Mesothelial cell of epicardium (in vitro differentiated cells): ENCODE measurements at regions not wholly inside any gene's neighbourhood (a gene's known extent, or its start where the extent isn't known, plus 50 kb on each side); places are given as distances from the start of the nearest gene placed in this dataset.

ENCODE experiments used
- DNase-seq, 2 experiments: peaks; one replicate each; pipeline ENCODE4 v3.0.0; 2021; ENCODE audit warnings: low spot score in 2 of 2; ENCODE audit not compliant: unreplicated experiment in 2 of 2
- H3K27ac Mint-ChIP-seq: 2 replicates; pipeline ENCODE4 v1.8.0; 2021; ENCODE audit warnings: mixed read lengths
- H3K27me3 Mint-ChIP-seq: 2 replicates; pipeline ENCODE4 v1.8.0; 2021; ENCODE audit warnings: low read depth, mixed read lengths
- H3K36me3 Mint-ChIP-seq: 2 replicates; pipeline ENCODE4 v1.8.0; 2021; ENCODE audit warnings: mixed read lengths
- H3K4me1 Mint-ChIP-seq: 2 replicates; pipeline ENCODE4 v1.8.0; 2021; ENCODE audit warnings: mixed read lengths
- H3K4me3 Mint-ChIP-seq: 2 replicates; pipeline ENCODE4 v1.8.0; 2021; ENCODE audit warnings: mild to moderate bottlenecking, moderate library complexity, mixed read lengths
- H3K9me3 Mint-ChIP-seq: 2 replicates; pipeline ENCODE4 v1.8.0; 2021; ENCODE audit warnings: mixed read lengths
- TF ChIP-seq, protein P1 (sequence below): fragments of 200-600 bp; sonication (generic); IDR thresholded peaks from one replicate; pipeline ENCODE4 v1.5.0; 2021; ENCODE audit warnings: antibody characterized with exemption; ENCODE audit not compliant: unreplicated experiment

DNA sequence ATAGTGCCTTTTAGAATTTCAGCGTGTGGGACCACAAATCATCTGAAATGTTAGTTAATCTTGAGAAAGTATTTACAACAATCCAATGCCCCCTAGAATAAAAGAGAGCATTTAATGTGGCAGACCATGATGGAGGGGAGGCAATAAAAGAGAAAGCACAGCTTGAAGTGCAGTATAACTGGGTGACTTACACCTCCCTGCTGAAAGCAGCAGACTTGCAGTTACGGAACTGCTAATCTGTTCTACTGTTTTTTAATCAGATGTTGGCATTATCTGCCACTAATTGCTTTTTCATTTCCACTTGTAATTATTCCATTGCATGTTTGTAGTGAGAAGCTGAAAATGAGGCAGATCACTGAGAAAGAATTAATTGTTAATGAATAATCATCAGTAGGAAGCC lies 130.5 kb upstream of the ITGA4 start:
- H3K4me1 Mint-ChIP-seq: no peaks in the 10 kb centered on the region
- DNase-seq: no peak
- peaks cover 5% of the 10 kb centered on the region for H3K27me3 Mint-ChIP-seq
- no peak overlapping the region for H3K4me3 Mint-ChIP-seq
- H3K27ac Mint-ChIP-seq: no peak overlapping the region
- peaks cover 23% of the 10 kb centered on the region for H3K9me3 Mint-ChIP-seq
- H3K36me3 Mint-ChIP-seq: no peaks in the 10 kb centered on the region
- TF ChIP-seq, protein P1, sequence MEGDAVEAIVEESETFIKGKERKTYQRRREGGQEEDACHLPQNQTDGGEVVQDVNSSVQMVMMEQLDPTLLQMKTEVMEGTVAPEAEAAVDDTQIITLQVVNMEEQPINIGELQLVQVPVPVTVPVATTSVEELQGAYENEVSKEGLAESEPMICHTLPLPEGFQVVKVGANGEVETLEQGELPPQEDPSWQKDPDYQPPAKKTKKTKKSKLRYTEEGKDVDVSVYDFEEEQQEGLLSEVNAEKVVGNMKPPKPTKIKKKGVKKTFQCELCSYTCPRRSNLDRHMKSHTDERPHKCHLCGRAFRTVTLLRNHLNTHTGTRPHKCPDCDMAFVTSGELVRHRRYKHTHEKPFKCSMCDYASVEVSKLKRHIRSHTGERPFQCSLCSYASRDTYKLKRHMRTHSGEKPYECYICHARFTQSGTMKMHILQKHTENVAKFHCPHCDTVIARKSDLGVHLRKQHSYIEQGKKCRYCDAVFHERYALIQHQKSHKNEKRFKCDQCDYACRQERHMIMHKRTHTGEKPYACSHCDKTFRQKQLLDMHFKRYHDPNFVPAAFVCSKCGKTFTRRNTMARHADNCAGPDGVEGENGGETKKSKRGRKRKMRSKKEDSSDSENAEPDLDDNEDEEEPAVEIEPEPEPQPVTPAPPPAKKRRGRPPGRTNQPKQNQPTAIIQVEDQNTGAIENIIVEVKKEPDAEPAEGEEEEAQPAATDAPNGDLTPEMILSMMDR: no peak

DNA sequence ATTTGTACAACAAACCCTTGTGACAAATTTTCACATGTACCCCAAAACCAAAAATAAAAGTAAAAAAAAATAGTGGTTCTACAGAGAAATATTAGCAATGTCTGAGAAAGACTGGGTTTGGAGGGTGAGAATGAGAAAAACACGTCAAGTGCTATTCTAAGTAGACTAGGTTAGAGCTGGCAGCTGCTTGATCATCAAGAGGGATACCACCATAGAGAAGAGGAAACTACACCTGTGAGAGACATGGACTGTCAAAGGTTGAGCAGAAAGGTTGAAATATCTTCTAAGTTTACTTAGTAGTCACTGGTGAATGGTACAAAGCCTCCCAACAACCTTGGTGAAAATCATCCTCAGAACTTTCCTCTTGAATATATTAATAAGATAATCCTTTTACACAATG lies 126.9 kb upstream of the ITGA4 start:
- Mint-ChIP-seq H3K4me3 (no peak overlapping the region), H3K27ac (no peak overlapping the region)
- no peak for DNase-seq

DNA sequence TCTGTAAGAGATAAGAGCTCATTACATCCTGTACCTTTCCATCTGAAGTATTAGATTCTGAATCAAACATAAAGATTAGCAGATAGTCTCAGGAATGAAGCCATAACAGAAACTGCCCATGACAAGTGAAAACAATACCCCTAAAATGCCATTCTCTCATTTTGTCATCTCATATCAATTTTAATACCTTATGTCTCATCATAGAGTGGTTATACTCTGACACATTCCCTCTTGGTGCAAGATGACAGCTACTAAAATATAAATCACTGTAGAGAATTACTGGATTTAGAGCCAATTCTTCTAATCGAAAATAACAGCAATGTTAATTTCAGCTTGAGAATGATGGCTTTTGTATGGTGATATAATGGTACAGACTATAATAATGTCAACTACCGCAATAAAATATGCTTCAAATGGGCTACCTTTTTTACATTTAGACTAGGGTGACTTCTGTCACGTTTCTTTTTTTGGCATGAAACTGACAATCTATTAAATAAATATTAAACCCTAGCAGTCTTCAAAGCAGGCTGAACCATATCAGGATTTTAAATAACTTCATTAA lies 125.1 kb upstream of the ITGA4 start:
- Mint-ChIP-seq H3K4me1 (no peaks in the 10 kb centered on the region), H3K9me3 (peaks cover 23% of the 10 kb centered on the region)
- TF ChIP-seq, protein P1: no peak

More for the DNA sequence above, 126.9 kb upstream of the ITGA4 start:
- Mint-ChIP-seq H3K4me1 (no peaks in the 10 kb centered on the region), H3K27me3 (peaks cover 3% of the 10 kb centered on the region), H3K36me3 (no peaks in the 10 kb centered on the region), H3K9me3 (peaks cover 23% of the 10 kb centered on the region)
- TF ChIP-seq, protein P1: no peak

DNA sequence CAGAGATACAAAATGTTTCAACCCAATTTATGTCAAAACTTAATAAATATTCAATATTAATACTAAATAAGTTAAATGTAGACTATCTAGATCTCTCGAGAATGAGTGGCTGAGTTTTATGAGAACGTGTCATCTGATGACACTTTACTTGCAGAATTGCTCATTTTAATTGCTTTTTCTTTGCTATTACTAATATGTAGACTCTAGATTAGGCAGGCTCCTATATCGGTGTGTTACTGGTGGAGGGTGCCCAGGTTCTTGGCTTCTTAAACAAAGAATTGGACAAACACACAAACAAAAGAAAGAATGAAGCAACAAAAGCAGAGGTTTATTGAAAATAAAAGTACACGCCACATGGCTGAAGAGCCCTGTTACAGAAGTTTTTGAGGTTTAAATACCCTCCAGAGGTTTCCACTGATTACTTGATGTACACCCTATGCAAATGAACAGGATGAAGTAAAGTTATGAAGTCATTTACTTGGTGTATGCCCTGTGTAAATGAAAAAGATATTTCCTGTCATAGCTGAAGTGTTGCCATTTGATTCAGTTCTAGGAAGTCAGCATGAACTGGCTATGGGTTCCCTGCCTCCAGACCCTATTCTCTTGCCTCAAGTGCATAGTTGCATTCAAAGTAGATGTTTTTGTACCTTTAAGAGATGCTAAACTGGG lies 122.9 kb upstream of the ITGA4 start:
- DNase-seq: no peak
- Mint-ChIP-seq H3K9me3 (peaks cover 12% of the 10 kb centered on the region), H3K36me3 (no peaks in the 10 kb centered on the region), H3K4me1 (no peaks in the 10 kb centered on the region), H3K4me3 (no peak overlapping the region), H3K27me3 (peaks cover 4% of the 10 kb centered on the region), H3K27ac (no peak overlapping the region)
- TF ChIP-seq, protein P1: no peak

More for the DNA sequence above, 125.1 kb upstream of the ITGA4 start:
- no peaks in the 10 kb centered on the region for H3K27me3 Mint-ChIP-seq
- H3K4me3 Mint-ChIP-seq: no peak overlapping the region
- no peak overlapping the region for H3K27ac Mint-ChIP-seq
- H3K36me3 Mint-ChIP-seq: no peaks in the 10 kb centered on the region
- DNase-seq: no peak

DNA sequence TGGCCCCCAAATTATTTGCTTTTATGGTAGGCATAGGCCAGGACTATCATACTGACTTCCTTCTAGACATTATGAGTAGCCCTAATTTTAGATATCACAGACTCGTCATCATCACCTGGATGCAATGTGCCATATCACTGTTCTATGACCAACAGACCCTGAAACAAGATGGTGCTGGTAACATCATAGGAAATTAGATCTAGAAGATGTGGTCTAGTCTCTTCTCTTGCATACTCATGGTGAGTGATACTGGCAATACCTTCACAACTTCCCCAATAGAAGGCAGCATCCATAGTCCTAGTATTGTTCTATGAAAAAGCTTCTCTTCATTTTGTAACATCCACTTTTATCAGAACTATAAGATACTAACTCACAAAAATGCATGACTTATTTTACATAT lies 116.3 kb upstream of the ITGA4 start:
- Mint-ChIP-seq H3K4me3 (no peak overlapping the region), H3K4me1 (no peaks in the 10 kb centered on the region), H3K36me3 (no peaks in the 10 kb centered on the region), H3K27ac (no peak overlapping the region), H3K9me3 (no peaks in the 10 kb centered on the region), H3K27me3 (peaks cover 4% of the 10 kb centered on the region)
- TF ChIP-seq, protein P1: no peak
- DNase-seq: no peak
